ENCODE measurements at regions not wholly inside any gene's neighbourhood (a gene's known extent, or its start where the extent isn't known, plus 50 kb on each side); places are given as distances from the start of the nearest gene placed in this dataset.
"Not testable (repeated sequence)": the region's sequence is repeated elsewhere in the genome, so short reads cannot be mapped to it uniquely, and the experiment has no call there.

- not testable (repeated sequence) for DNase-seq
These were observed 232.9 kb downstream of the ASMT start for GRCh38 chrX:1847790-1848189.

GRCh38 chrX:1851527-1851926, 236.7 kb downstream of the ASMT start:
- no peak for DNase-seq

DNA sequence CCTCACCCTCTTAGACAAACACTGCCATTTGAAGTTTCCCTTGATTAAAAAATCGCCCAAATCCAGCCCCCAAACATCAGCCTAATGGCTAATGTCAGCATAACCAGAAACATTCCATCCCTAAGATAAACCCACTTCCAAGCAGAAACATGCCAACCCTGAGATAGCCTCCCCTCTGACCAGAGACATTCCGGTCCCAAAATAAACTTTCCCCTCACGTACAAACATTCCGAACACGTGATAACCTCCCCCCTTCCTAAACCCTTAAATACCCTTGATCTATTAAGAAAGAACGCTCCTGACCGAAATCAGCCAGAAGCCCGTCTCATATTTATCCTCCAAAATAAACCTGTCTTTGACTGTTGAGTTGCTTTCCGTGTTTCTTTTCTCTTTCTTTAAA, 237.2 kb downstream of the ASMT start:
- DNase-seq = no peak

- DNase-seq = no peak
These were observed 238.6 kb downstream of the ASMT start for GRCh38 chrX:1853447-1853846.

DNA sequence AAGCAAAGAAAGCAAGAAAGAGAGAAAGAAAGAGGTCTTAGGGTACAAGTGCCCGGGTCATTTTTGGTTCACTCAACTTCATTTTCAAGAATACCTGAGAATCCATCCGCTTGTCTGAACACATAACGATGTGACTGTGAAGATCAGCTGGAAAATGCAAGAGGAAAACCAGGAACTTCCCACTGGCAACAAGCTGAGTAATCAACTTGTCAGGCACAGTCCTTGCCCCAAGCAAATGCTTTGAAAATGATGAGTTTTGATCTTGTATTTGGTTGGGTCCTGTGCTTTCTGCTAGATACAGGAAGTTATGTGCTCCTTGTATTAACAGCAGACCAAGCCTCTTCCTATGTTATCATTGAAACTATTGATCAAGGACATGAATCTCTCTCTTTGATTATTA, 239.1 kb downstream of the ASMT start:
- no peak for DNase-seq

GRCh38 chrX:1854861-1855260, 240.0 kb downstream of the ASMT start:
- DNase-seq = not testable (repeated sequence)

DNA sequence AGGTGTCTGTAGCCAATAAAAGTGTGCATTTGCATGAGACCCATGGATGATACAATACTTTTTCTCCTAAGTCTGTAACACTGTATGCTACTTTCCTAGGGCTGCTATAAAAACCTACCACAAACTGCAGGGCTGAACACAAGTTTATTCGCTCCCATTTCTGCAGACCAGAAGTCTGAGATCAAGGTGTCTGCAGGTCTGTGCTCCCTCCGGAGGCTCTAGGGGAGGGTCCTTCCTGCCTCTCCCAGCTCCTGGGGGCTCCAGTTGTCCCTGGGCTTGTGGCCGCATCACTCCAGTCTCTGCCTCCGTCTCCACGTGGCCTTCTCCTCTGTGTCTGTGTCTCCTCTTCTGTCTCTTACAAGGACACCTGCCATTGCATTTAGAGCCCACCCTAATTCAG, 244.4 kb downstream of the ASMT start:
- not testable (repeated sequence) for DNase-seq

DNA sequence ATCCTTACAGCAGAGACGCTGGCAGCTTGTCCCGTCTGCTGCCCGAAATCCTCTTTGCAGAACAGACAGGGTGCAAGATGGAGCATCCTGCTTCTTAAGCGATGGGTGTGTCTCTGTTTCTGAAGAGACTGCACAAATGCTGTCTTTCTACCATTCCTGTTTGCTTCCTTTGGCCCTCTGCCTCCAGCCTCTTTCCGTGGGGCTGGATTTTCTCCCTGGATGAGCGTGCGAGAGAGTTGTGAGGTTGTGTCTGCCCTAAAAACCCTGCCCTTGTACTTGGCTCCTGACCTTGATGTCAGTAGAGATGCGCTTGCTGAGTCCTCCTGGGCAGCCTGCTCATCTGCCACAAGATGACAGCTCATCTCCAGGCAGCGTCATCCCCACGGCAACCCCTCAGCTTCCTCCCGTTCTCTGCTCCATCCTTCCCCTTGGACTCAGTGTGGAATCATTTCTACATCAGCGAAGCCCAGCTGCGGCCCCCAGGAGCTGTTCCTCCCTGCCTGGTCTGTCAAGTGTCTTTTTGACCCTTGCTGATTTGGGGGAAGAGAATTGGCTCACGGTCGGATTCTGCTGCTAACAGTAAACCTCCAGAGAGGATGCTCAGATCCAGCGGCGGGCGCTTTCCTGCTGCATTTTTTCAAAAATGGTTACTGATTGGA, 246.2 kb downstream of the ASMT start:
- DNase-seq = peak in 4 of 58 donors; percentile 0 to 19 (median 5)

DNA sequence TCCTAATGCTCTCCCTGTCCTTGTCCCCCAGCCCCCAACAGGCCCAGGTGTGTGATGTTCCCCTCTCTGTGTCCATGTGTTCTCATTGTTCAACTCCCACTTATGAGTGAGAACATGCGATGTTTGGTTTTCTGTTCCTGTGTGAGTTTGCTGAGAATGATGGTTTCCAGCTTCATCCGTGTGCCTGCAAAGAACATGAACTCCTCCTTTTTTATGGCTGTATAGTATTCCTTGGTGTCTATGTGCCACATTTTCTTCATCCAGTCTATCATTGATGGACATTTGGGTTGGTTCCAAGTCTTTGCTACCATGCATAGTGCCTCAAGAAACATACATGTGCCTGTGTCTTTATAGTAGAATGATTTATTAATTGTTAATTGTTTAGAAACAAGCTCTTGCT, 249.1 kb downstream of the ASMT start:
- DNase-seq = not testable (repeated sequence)

DNA sequence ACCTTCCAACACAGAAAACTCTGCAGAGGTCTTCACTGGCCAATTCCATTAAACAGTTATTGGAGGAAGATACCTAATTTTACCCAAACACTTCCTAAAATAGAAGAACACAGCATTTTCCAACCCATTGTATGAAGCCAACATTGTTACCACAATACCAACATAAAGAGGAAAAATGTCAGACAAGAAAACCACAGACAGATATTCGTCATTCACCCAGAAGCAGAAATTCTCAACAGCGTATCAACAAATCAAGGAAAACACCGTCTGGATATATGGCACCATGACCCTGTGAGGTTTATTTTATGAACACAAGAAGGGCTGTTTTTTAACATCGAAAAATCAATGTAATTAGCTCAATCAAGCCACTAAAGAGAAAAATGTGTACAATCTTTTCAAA, 255.6 kb downstream of the ASMT start:
- DNase-seq = no peak

GRCh38 chrX:1871887-1872286, 257.0 kb downstream of the ASMT start:
- no peak for DNase-seq

- DNase-seq = no peak
These were observed 258.8 kb downstream of the ASMT start for GRCh38 chrX:1873671-1874070.

- DNase-seq = no peak
These were observed 259.6 kb downstream of the ASMT start for GRCh38 chrX:1874416-1874815.

DNA sequence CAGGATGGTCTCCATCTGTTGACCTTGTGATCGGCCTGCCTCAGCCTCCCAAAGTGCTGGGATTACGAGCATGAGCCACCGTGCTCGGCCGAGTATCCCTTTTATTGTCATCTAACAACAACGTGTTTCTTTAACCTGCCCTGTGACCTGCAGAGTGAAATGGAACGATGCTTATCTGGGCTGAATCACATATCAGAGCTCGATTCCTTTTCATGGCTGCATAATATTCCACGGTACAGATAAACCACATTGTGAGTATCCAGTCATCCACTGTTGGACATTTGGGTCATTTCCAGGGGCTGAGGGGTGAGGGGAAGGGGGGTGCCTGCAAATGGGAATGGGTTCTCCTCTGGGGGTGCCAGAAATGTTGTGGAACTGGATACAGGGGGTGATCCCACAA, 260.0 kb downstream of the ASMT start:
- DNase-seq = no peak

DNA sequence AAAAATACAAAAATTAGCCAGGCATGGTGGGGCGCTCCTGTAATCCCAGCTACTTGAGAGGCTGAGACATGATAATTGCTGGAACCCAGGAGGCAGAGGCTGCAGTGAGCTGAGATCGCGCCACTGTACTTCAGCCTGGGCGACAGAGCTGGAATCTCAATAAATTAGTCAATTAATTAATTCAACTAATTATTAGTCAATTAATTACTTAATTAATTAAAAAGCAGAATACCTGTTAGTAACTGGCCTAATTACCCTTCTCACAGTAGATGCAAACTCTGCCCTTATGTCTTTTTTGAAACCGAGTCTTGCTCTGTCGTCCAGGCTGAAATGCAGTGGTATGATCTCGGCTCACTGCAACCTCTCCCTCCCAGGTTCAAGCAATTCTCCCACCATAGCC, 261.2 kb downstream of the ASMT start:
- no peak for DNase-seq

GRCh38 chrX:1877780-1878179, 262.9 kb downstream of the ASMT start:
- DNase-seq = no peak

DNA sequence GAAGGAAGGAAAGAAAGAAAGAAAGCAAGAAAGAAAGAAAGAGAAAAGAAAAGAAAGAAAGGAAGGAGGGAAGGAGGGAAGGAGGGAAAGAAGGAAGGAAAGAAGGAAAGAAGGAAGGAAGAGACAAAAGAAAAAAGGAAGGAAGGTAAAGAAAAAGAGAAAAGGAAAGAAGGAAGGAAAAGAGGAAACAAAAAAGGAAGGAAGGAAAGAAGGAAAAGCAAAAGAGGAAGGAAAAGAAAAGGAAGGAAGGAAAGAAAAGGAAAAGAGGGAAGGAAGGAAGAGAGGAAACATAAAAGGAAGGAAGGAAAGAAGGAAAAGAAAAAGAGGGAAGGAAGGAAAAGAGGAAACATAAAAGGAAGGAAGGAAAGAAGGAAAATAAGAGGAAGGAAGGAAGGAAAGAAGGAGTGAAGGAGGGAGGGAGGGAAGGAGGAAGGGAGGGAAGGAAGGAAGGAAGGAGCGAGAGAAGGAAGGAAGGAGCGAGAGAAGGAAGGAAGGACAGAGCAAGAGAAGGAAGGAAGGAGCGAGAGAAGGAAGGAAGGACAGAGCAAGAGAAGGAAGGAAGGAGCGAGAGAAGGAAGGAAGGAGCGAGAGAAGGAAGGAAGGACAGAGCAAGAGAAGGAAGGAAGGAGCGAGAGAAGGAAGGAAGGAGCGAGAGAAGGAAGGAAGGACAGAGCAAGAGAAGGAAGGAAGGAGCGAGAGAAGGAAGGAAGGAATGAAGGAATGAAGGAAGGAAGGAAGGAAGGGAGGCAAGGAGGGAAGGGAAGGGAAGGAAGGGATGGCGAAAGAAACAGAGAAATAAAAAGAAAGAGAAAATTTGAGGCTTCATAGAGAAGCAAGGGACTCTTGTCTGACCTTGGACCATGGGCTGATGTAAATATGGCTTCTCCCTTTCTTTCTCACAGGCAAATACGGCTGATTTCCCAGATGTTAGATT, 266.3 kb downstream of the ASMT start:
- not testable (repeated sequence) for DNase-seq

DNA sequence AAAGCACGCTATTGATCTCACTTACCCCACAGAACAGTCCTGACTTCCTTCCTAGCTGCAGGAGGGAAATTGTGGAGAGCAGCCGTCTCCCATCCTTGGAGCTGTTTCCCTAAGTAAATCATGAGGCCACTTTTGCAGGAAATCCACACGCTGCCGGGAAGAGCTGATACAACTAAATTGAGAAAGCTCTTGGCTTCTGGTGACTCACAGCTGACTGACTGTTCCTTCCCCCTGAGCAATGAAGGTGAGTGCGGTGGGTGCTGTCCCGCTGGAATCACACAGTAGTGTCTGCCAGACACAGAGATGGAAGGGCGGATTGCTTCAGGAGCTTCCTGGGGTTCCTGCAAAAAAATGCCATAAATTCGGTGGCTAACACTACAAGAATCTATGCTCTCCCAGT, 268.9 kb downstream of the ASMT start:
- peak in 1 of 58 donors; percentile 1 for DNase-seq

- DNase-seq = no peak
These were observed 269.6 kb downstream of the ASMT start for GRCh38 chrX:1884446-1884845.

DNA sequence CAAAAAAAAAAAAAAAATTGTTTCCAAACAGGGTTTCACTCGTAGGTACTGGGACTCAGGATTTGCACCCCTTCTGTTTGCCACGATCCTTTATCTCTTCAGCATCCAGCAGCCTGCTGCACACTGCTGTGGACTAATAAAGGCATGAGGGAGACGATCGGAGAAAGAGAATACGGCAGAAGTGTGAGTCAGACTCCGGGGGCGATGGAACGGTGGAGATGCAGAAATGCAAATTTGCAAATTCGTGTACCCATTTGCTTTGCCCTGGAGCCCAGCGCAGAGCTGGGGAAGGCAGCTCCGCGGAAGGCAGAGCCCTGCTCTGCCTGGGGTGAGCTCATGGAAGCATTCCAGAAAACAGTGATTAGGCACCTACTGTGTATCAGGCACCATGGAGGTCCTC, 270.3 kb downstream of the ASMT start:
- peak in 10 of 58 donors; percentile 0 to 42 (median 8) for DNase-seq

DNA sequence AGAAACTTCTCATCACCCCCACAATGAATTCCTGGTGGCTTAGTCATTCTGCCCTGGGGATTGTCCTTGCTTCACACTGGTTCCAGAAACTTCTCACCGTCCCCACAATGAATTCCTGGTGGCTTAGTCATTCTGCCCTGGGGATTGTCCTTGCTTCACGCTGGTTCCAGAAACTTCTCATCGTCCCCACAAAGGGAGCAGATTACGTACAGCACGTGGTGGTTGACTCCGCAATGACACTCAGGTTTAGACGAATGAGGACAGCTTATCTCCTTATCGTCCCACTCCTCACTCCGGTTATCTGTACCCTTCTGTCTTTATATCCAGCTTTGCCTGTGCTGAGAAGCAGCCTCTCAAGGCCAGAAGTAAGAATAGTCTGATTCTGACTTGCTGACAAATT, 273.4 kb downstream of the ASMT start:
- DNase-seq = not testable (repeated sequence)

- no peak for DNase-seq
These were observed 279.1 kb downstream of the ASMT start for GRCh38 chrX:1894026-1894294.

DNA sequence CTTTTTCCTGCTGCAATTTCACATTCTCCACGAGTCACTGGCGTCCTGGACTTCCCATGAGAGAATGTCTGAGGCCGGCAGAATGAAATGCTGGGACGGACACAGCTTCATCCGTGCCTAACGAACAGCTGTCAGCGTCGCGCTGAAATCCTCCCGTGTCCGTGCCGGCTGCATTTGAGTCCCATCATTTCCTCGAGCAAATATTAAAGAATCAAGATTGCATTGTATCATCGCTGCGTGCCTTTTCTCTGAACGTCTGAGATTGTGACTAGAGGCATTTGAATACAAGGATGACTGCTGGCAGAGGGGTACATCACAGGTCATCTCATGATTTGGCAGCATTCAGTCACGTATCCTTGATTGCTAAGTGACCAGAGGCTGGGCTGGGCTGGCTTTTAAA, 279.9 kb downstream of the ASMT start:
- DNase-seq = peak in 2 of 58 donors; percentile 1
